ENCODE measurements at regions not wholly inside any gene's neighbourhood (a gene's known extent, or its start where the extent isn't known, plus 50 kb on each side); places are given as distances from the start of the nearest gene placed in this dataset.

GRCh38 chr5:128881502-128882018 lies 83.7 kb upstream of the SLC27A6 start:
- TF ChIP-seq CTCF (IDR thresholded peaks at IDR 0.05; ENCODE audit: poor library complexity, severe bottlenecking): no peak
- ATAC-seq (ENCODE audit: low read depth): no peak
- Histone ChIP-seq H3K27ac (ENCODE audit: poor library complexity, severe bottlenecking) (no peak overlapping the region), H3K36me3 (ENCODE audit: low read depth) (no peaks in the 10 kb centered on the region), H3K27me3 (ENCODE audit: insufficient read depth, poor library complexity, severe bottlenecking) (peaks cover 19% of the 10 kb centered on the region), H3K4me1 (ENCODE audit: insufficient read depth, poor library complexity, severe bottlenecking) (no peaks in the 10 kb centered on the region), H3K9me3 (ENCODE audit: severe bottlenecking) (no peaks in the 10 kb centered on the region), H3K4me3 (ENCODE audit: severe bottlenecking) (no peak overlapping the region)
- no peak for DNase-seq (ENCODE audit: low spot score)

GRCh38 chr5:128885649-128886255 lies 79.5 kb upstream of the SLC27A6 start:
- Histone ChIP-seq H3K9me3 (ENCODE audit: severe bottlenecking) (no peaks in the 10 kb centered on the region), H3K36me3 (ENCODE audit: low read depth) (no peaks in the 10 kb centered on the region), H3K4me3 (ENCODE audit: severe bottlenecking) (no peak overlapping the region), H3K4me1 (ENCODE audit: insufficient read depth, poor library complexity, severe bottlenecking) (no peaks in the 10 kb centered on the region), H3K27ac (ENCODE audit: poor library complexity, severe bottlenecking) (no peak overlapping the region), H3K27me3 (ENCODE audit: insufficient read depth, poor library complexity, severe bottlenecking) (peaks cover 9% of the 10 kb centered on the region)
- DNase-seq (ENCODE audit: low spot score) (no peak), ATAC-seq (ENCODE audit: low read depth) (no peak)
- no peak for TF ChIP-seq CTCF (IDR thresholded peaks at IDR 0.05; ENCODE audit: poor library complexity, severe bottlenecking)

- no peaks in the 10 kb centered on the region for H3K36me3 ChIP-seq (ENCODE audit: low read depth)
- H3K4me3 ChIP-seq (ENCODE audit: severe bottlenecking): no peak overlapping the region
- H3K27ac ChIP-seq (ENCODE audit: poor library complexity, severe bottlenecking): no peak overlapping the region
- ATAC-seq (ENCODE audit: low read depth) (no peak; the same call in 2 of the 3 replicates), DNase-seq (ENCODE audit: low spot score) (no peak)
- TF ChIP-seq CTCF (IDR thresholded peaks at IDR 0.05; ENCODE audit: poor library complexity, severe bottlenecking): no peak
- H3K27me3 ChIP-seq (ENCODE audit: insufficient read depth, poor library complexity, severe bottlenecking): no peaks in the 10 kb centered on the region
- no peaks in the 10 kb centered on the region for H3K9me3 ChIP-seq (ENCODE audit: severe bottlenecking)
- H3K4me1 ChIP-seq (ENCODE audit: insufficient read depth, poor library complexity, severe bottlenecking): no peaks in the 10 kb centered on the region
Observed at GRCh38 chr5:128895122-128895521, 70.2 kb upstream of the SLC27A6 start.

DNA sequence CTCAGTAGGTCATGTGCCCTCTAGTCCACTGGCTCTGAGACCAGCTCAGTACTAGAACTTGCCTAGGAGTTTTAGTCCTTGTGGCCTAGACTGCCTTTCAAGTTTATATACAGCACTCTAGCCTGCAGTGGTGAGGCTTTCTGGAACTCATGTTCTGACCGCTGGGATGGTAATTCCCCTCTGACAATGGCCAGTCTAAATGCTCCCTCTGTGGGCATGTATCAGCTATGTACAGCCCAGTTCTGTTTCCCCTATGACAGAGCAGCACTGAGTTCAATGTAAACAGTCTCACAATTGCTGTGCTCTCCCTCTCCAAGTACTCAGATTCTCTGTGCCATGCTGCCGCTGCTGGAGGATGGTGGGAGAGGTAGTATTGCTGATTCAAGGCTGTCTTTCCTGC lies 68.6 kb upstream of the SLC27A6 start:
- no peaks in the 10 kb centered on the region for H3K4me1 ChIP-seq (ENCODE audit: insufficient read depth, poor library complexity, severe bottlenecking)

More for the DNA sequence above, 68.6 kb upstream of the SLC27A6 start:
- H3K4me3 ChIP-seq (ENCODE audit: severe bottlenecking): no peak overlapping the region
- no peaks in the 10 kb centered on the region for H3K9me3 ChIP-seq (ENCODE audit: severe bottlenecking)
- H3K36me3 ChIP-seq (ENCODE audit: low read depth): no peaks in the 10 kb centered on the region
- peak; percentile 17; the same call in 2 of the 3 replicates for ATAC-seq (ENCODE audit: low read depth)
- TF ChIP-seq CTCF (IDR thresholded peaks at IDR 0.05; ENCODE audit: poor library complexity, severe bottlenecking): no peak
- no peak for DNase-seq (ENCODE audit: low spot score)
- H3K27ac ChIP-seq (ENCODE audit: poor library complexity, severe bottlenecking): no peak overlapping the region
- H3K27me3 ChIP-seq (ENCODE audit: insufficient read depth, poor library complexity, severe bottlenecking): no peaks in the 10 kb centered on the region
